ENCODE measurements at regions not wholly inside any gene's neighbourhood (a gene's known extent, or its start where the extent isn't known, plus 50 kb on each side); places are given as distances from the start of the nearest gene placed in this dataset.
"Not testable (repeated sequence)": the region's sequence is repeated elsewhere in the genome, so short reads cannot be mapped to it uniquely, and the experiment has no call there.

DNA sequence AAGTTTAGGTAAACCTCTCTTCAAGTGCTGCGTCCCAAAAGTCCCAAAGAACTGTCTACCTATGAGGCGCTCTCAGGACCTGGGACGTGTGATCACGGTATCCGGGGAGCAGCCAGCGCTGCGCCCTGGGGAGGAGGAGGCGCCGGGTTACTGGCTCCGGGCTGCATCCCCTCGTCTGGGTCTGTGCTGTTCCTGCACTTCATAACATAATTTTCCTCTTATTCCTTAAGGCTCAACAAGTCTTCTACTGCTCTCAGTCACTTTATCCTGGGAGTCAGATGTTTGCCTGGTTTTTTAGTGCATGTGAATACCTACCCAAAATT, 629.3 kb downstream of the PRIM2 start:
- DNase-seq (ENCODE audit: low read depth); H3K4me3 ChIP-seq (ENCODE audit: low read depth, low read length): not testable (repeated sequence)

DNA sequence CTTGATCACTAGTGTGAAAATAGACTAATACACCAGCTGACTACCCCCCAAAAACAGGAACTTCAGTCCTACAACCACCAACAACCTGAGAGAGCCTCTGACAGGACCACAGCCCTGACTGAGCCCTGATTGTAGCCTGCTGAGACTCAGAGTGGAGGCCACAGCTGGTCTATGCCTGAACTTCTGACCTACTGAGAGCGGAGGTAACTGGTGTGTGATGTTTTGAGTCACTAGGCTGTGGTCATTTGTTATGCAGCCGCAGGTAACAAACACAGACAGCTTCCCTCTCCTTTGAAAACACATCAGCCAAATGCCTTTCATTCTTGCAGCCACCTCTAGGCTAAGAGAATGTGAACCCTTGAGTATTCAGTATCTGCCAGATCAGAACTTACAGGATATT, 631.1 kb downstream of the PRIM2 start:
- DNase-seq (ENCODE audit: low read depth); H3K4me3 ChIP-seq (ENCODE audit: low read depth, low read length): not testable (repeated sequence)

GRCh38 chr6:57950430-57950829, 633.0 kb downstream of the PRIM2 start:
- H3K4me3 ChIP-seq (ENCODE audit: low read depth, low read length); DNase-seq (ENCODE audit: low read depth): not testable (repeated sequence)

DNA sequence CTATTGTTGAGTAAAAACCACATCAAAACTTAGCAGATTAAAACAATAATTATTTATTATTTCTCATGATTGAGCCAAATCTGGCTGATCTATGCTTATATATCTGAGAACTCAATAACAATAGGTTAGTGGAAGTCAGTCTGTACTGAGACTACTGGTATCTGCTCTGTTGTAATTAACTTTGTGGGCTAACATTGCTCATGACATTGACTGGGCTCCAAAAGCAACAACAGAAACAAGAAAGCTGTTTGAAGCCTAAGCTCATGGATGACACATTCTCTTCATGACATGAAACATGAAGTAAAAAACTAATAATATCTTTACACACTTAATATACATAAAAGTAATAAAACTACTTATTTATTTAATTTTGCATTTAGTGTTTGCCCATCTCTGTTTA, 649.3 kb downstream of the PRIM2 start:
- not testable (repeated sequence) for H3K4me3 ChIP-seq (ENCODE audit: low read depth, low read length); DNase-seq (ENCODE audit: low read depth)

DNA sequence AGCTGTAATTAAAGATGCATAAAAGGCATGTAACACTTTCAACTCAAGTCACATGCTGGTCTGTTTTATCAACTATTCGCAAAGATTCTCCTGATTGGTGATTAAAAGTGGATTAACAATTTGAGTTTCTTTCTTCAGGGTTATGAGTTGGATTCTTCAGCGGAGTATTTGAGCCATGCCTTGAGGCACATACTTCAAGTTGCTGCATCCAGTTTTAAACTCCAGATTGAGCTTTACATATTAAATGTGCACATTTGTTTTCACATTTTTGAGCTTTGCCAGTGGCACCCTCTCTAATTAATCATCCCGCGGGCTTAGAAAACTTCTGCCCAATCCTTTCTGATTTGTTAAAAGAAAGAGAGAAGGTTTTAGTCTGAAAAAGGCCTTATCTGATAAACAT, 654.5 kb downstream of the PRIM2 start:
- not testable (repeated sequence) for H3K4me3 ChIP-seq (ENCODE audit: low read depth, low read length)

GRCh38 chr6:57974653-57975052, 657.2 kb downstream of the PRIM2 start:
- H3K4me3 ChIP-seq (ENCODE audit: low read depth, low read length): no peak overlapping the region
- no peak for DNase-seq (ENCODE audit: low read depth)
- TF ChIP-seq, protein P1, sequence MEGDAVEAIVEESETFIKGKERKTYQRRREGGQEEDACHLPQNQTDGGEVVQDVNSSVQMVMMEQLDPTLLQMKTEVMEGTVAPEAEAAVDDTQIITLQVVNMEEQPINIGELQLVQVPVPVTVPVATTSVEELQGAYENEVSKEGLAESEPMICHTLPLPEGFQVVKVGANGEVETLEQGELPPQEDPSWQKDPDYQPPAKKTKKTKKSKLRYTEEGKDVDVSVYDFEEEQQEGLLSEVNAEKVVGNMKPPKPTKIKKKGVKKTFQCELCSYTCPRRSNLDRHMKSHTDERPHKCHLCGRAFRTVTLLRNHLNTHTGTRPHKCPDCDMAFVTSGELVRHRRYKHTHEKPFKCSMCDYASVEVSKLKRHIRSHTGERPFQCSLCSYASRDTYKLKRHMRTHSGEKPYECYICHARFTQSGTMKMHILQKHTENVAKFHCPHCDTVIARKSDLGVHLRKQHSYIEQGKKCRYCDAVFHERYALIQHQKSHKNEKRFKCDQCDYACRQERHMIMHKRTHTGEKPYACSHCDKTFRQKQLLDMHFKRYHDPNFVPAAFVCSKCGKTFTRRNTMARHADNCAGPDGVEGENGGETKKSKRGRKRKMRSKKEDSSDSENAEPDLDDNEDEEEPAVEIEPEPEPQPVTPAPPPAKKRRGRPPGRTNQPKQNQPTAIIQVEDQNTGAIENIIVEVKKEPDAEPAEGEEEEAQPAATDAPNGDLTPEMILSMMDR (IDR thresholded peaks at IDR 0.05; ENCODE audit: insufficient read depth, low read depth, low read length): no peak

More for the DNA sequence above, 654.5 kb downstream of the PRIM2 start:
- not testable (repeated sequence) for DNase-seq (ENCODE audit: low read depth)

DNA sequence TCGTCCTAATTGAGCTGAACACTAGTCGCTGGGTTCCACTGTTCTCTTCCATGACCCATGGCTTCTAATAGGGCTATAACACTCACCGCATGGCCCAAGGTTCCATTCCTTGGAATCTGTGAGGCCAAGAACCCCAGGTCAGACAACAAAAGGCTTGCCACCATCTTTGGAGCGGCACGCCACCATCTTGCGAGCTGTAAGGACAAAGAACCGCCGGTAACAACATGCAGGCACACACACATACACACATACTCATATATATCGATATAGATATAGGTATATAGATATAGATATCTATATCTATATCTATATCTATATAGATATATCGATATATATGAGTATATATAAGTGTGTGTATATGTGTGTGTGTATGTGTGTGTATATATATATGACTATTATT, 657.7 kb downstream of the PRIM2 start:
- DNase-seq (ENCODE audit: low read depth): not testable (repeated sequence)

DNA sequence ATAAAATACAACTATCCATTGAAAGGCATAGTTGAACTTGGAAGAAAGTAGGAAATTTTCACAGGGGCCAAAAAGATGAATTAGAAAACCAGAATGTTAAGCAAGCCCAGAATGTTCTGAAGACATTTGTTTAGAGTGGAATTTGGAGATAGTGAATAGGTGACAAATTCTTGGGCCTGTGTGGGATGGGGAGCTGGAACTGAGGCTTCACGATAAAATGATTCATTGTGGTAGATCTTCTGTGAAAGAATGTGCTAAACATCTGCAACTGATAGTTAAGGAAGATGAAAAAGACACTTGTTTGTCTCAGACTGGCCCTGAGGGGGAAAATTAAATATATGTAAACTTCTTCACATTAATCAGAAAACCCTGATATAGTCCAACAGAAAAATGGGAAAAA, 658.9 kb downstream of the PRIM2 start:
- DNase-seq (ENCODE audit: low read depth); H3K4me3 ChIP-seq (ENCODE audit: low read depth, low read length): not testable (repeated sequence)

More for the DNA sequence above, 657.7 kb downstream of the PRIM2 start:
- H3K4me3 ChIP-seq (ENCODE audit: low read depth, low read length): not testable (repeated sequence)

- H3K4me3 ChIP-seq (ENCODE audit: low read depth, low read length); DNase-seq (ENCODE audit: low read depth): not testable (repeated sequence)
Observed at GRCh38 chr6:57983603-57984002, 666.2 kb downstream of the PRIM2 start.

DNA sequence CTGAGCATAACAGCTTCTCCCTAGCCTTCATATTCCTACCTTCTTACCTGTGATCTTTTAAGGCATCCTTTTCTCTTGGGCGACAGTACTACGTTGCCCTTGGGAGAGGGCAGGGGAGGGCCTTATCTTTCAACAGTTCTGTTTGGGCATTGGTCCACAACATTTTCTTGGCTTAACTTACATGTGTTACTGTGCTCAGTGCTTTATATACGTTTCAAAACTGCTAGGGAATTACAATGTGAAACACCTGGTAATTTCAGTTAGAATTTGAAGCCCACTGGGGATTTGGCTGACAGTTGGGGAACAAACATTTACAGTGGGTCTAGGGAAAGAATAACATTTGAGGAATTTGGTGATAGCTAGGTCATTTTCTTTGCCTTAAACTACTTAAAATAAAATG, 667.1 kb downstream of the PRIM2 start:
- DNase-seq (ENCODE audit: low read depth); H3K4me3 ChIP-seq (ENCODE audit: low read depth, low read length): not testable (repeated sequence)

- not testable (repeated sequence) for H3K4me3 ChIP-seq (ENCODE audit: low read depth, low read length); DNase-seq (ENCODE audit: low read depth)
Observed at GRCh38 chr6:57985734-57986133, 668.3 kb downstream of the PRIM2 start.

DNA sequence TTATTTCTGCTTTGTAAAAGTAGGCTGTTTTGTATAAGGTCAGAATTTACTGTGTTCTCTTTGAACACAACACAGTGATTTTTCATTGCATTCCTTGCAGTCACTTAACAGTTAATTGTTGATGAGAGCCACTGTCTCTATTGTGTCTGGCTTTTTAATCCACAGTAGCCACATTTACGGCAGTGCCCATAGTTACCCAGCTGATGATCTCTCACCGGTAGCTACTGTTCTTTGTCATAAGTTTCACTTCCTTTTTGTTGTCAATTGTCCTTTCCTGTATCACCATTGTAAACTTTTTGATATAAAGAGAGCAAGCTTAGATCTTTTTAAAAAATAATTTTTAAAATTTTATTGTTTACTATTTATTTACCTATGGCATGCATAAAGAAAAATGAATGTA, 669.2 kb downstream of the PRIM2 start:
- not testable (repeated sequence) for H3K4me3 ChIP-seq (ENCODE audit: low read depth, low read length); DNase-seq (ENCODE audit: low read depth)

GRCh38 chr6:57989520-57990080, 672.2 kb downstream of the PRIM2 start:
- DNase-seq (ENCODE audit: low read depth); H3K4me3 ChIP-seq (ENCODE audit: low read depth, low read length): not testable (repeated sequence)

- H3K4me3 ChIP-seq (ENCODE audit: low read depth, low read length); DNase-seq (ENCODE audit: low read depth): not testable (repeated sequence)
Observed at GRCh38 chr6:57998858-57999619, 681.6 kb downstream of the PRIM2 start.

- DNase-seq (ENCODE audit: low read depth); H3K4me3 ChIP-seq (ENCODE audit: low read depth, low read length): not testable (repeated sequence)
Observed at GRCh38 chr6:58000233-58000632, 682.8 kb downstream of the PRIM2 start.
